ENCODE measurements at regions not wholly inside any gene's neighbourhood (a gene's known extent, or its start where the extent isn't known, plus 50 kb on each side); places are given as distances from the start of the nearest gene placed in this dataset.

DNA sequence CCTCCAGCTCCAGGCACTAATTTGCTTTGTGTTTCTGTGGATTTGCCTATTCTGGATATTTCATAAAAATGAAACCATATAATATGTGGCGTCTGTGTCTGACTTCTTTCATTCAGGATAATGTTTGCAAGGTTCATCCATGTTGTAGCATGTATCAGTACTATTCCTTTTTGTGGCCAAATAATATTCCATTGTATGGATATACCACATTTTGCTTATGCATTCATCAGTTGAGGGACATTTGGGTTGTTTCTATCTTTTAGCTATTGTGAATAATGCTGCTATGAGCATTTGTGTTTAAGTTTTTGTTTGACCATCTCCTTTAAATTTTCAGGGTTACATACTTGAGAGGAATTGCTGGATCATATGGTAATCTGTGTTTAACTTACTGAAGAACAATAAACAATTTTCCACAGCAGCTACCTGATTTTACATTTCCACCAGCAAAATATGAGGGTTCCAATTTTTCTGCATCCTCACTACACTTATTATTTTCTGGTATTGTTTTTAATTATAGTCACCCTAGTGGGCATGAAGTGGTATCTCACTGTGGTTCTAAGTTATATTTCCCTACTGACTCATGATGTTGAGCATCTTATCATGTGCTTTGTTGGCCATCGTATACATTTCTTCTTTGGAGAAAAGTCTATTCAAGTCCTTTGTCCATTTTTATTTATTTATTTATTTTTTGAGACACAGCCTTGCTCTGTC, 63.9 kb downstream of the GCNT4 start:
- Histone ChIP-seq H3K27me3 (ENCODE audit: control insufficient read depth, low read length) (no peaks in the 10 kb centered on the region), H3K36me3 (ENCODE audit: control insufficient read depth, low read length) (no peaks in the 10 kb centered on the region), H3K4me1 (ENCODE audit: control insufficient read depth, low read length) (no peaks in the 10 kb centered on the region), H3K79me2 (ENCODE audit: control insufficient read depth, low read length) (no peaks in the 10 kb centered on the region), H4K20me1 (ENCODE audit: control insufficient read depth, insufficient read depth, low read depth, low read length) (no peaks in the 10 kb centered on the region), H3K9me2 (replicated peaks; ENCODE audit: control insufficient read depth, low read length) (no peaks in the 10 kb centered on the region), H3F3A (ENCODE audit: control insufficient read depth, insufficient read depth) (no peaks in the 10 kb centered on the region), H3K4me3 (ENCODE audit: low read length) (no peak overlapping the region), H3K4me2 (ENCODE audit: low read length) (no peak overlapping the region), H3K9me3 (ENCODE audit: control insufficient read depth, insufficient read depth, low read length) (no peaks in the 10 kb centered on the region), H3K27ac (ENCODE audit: low read depth, low read length) (no peak overlapping the region)
- no peak for TF ChIP-seq EZH2phosphoT487 (IDR thresholded peaks at IDR 0.05; ENCODE audit: borderline replicate concordance, low read length)
- TF ChIP-seq, protein P1, sequence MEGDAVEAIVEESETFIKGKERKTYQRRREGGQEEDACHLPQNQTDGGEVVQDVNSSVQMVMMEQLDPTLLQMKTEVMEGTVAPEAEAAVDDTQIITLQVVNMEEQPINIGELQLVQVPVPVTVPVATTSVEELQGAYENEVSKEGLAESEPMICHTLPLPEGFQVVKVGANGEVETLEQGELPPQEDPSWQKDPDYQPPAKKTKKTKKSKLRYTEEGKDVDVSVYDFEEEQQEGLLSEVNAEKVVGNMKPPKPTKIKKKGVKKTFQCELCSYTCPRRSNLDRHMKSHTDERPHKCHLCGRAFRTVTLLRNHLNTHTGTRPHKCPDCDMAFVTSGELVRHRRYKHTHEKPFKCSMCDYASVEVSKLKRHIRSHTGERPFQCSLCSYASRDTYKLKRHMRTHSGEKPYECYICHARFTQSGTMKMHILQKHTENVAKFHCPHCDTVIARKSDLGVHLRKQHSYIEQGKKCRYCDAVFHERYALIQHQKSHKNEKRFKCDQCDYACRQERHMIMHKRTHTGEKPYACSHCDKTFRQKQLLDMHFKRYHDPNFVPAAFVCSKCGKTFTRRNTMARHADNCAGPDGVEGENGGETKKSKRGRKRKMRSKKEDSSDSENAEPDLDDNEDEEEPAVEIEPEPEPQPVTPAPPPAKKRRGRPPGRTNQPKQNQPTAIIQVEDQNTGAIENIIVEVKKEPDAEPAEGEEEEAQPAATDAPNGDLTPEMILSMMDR (IDR thresholded peaks at IDR 0.05; ENCODE audit: low read depth, low read length, poor library complexity, severe bottlenecking): no peak

DNA sequence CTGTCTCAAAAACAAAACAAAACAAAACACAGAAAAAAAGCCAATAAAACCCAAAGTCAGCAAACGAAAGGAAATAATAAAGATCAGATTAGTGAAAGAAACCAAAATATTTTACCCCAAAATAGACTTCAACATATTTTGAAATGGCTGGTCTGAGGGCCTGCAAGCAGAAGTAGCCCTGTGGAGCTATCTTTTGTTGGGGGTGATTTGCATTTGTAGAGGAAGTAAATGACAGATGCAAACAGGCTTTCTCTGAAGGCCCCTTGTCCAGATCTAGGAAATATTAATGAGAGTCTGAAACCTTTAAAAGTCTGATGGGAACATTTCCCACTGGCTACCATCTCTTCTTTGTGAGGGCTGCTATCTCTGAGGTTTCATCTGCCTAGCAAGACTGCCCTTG, 74.0 kb downstream of the GCNT4 start:
- Histone ChIP-seq H3K36me3 (ENCODE audit: control insufficient read depth, low read length) (no peaks in the 10 kb centered on the region), H3K9me3 (ENCODE audit: control insufficient read depth, insufficient read depth, low read length) (no peaks in the 10 kb centered on the region), H3K4me1 (ENCODE audit: control insufficient read depth, low read length) (no peaks in the 10 kb centered on the region), H3K9me2 (replicated peaks; ENCODE audit: control insufficient read depth, low read length) (no peaks in the 10 kb centered on the region), H3F3A (ENCODE audit: control insufficient read depth, insufficient read depth) (no peaks in the 10 kb centered on the region), H3K79me2 (ENCODE audit: control insufficient read depth, low read length) (no peaks in the 10 kb centered on the region), H3K4me3 (ENCODE audit: low read length) (no peak overlapping the region), H3K4me2 (ENCODE audit: low read length) (no peak overlapping the region), H3K27ac (ENCODE audit: low read depth, low read length) (no peak overlapping the region), H3K27me3 (ENCODE audit: control insufficient read depth, low read length) (no peaks in the 10 kb centered on the region), H4K20me1 (ENCODE audit: control insufficient read depth, insufficient read depth, low read depth, low read length) (no peaks in the 10 kb centered on the region)
- TF ChIP-seq, protein P1 (IDR thresholded peaks at IDR 0.05; ENCODE audit: low read depth, low read length, poor library complexity, severe bottlenecking): no peak
- no peak for TF ChIP-seq EZH2phosphoT487 (IDR thresholded peaks at IDR 0.05; ENCODE audit: borderline replicate concordance, low read length)

DNA sequence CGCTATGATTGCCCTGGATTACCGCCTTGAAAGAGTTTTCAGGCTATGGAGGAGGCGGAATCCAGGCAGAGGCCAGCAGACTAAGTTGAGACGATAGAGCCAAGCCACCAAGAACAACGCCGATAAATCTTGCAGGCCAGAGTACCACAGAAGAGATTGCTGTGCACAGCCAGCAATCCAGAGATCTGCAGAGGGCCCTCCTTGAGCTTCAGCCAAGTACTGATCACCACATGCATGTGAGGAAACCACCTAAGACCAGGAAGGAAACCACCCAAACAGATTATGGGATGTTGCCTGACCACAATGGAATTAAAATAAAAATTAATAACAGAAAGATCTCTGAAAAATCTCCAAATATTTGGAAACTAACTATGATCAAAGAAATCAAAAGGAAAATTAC, 74.9 kb downstream of the GCNT4 start:
- Histone ChIP-seq H4K20me1 (ENCODE audit: control insufficient read depth, insufficient read depth, low read depth, low read length) (no peaks in the 10 kb centered on the region), H3K9me2 (replicated peaks; ENCODE audit: control insufficient read depth, low read length) (no peaks in the 10 kb centered on the region), H3K4me1 (ENCODE audit: control insufficient read depth, low read length) (no peaks in the 10 kb centered on the region), H3K4me2 (ENCODE audit: low read length) (no peak overlapping the region), H3K36me3 (ENCODE audit: control insufficient read depth, low read length) (no peaks in the 10 kb centered on the region), H3K27ac (ENCODE audit: low read depth, low read length) (no peak overlapping the region), H3K79me2 (ENCODE audit: control insufficient read depth, low read length) (no peaks in the 10 kb centered on the region), H3F3A (ENCODE audit: control insufficient read depth, insufficient read depth) (no peaks in the 10 kb centered on the region), H3K9me3 (ENCODE audit: control insufficient read depth, insufficient read depth, low read length) (no peaks in the 10 kb centered on the region), H3K4me3 (ENCODE audit: low read length) (no peak overlapping the region), H3K27me3 (ENCODE audit: control insufficient read depth, low read length) (no peaks in the 10 kb centered on the region)
- TF ChIP-seq, protein P1 (IDR thresholded peaks at IDR 0.05; ENCODE audit: low read depth, low read length, poor library complexity, severe bottlenecking): no peak
- no peak for TF ChIP-seq EZH2phosphoT487 (IDR thresholded peaks at IDR 0.05; ENCODE audit: borderline replicate concordance, low read length)
